H9 (cell line): ENCODE measurements at regions not wholly inside any gene's neighbourhood (a gene's known extent, or its start where the extent isn't known, plus 50 kb on each side); places are given as distances from the start of the nearest gene placed in this dataset.

ENCODE experiments used
- DNase-seq: peaks from one replicate; pipeline ENCODE4 v3.0.0-alpha.2; 2017
- H2AFZ ChIP-seq: one replicate; pipeline ENCODE4 v1.6.1; 2013; ENCODE audit warnings: mild to moderate bottlenecking, low read length, control low read depth, moderate library complexity
- H2AK5ac ChIP-seq: 2 replicates; pipeline ENCODE4 v1.6.1; 2013; ENCODE audit warnings: low read length, control low read depth, mixed read lengths; ENCODE audit not compliant: insufficient read length
- H2BK120ac ChIP-seq: one replicate; pipeline ENCODE4 v1.6.1; 2013; ENCODE audit warnings: low read depth, mild to moderate bottlenecking, low read length, control low read depth, inconsistent platforms; ENCODE audit not compliant: poor library complexity, severe bottlenecking
- H2BK12ac ChIP-seq: 2 replicates; pipeline ENCODE4 v1.6.1; 2013; ENCODE audit warnings: low read length, control low read depth, mixed read lengths, low read depth; ENCODE audit not compliant: insufficient read length
- H2BK15ac ChIP-seq: 2 replicates; pipeline ENCODE4 v1.6.1; 2013; ENCODE audit warnings: low read depth, low read length, control low read depth
- H2BK20ac ChIP-seq: one replicate; pipeline ENCODE4 v1.6.1; 2013; ENCODE audit warnings: low read depth, mild to moderate bottlenecking, low read length, control low read depth, inconsistent platforms; ENCODE audit not compliant: poor library complexity, severe bottlenecking
- H2BK5ac ChIP-seq: 2 replicates; pipeline ENCODE4 v1.6.1; 2013; ENCODE audit warnings: low read length, control low read depth, mixed read lengths; ENCODE audit not compliant: insufficient read length
- H3K14ac ChIP-seq: 2 replicates; pipeline ENCODE4 v1.6.1; 2013; ENCODE audit warnings: low read length, control low read depth; ENCODE audit not compliant: insufficient read depth
- H3K18ac ChIP-seq: 2 replicates; pipeline ENCODE4 v1.6.1; 2013; ENCODE audit warnings: low read depth, mild to moderate bottlenecking, mixed read lengths, low read length, control low read depth; ENCODE audit not compliant: insufficient read length
- H3K23ac ChIP-seq: 2 replicates; pipeline ENCODE4 v1.6.1; 2013; ENCODE audit warnings: low read length, control low read depth, mixed read lengths, low read depth; ENCODE audit not compliant: insufficient read length
- H3K23me2 ChIP-seq: 2 replicates; pipeline ENCODE4 v1.6.1; 2013; ENCODE audit warnings: low read depth, mild to moderate bottlenecking, mixed read lengths, low read length, control low read depth; ENCODE audit not compliant: insufficient read length, poor library complexity, severe bottlenecking
- H3K27ac ChIP-seq: 2 replicates; pipeline ENCODE4 v1.5.1; 2013; ENCODE audit warnings: low read length, control low read depth, mixed read lengths, low read depth; ENCODE audit not compliant: insufficient read length
- H3K27me3 ChIP-seq: 2 replicates; pipeline ENCODE4 v1.6.1; 2013; ENCODE audit warnings: low read length, control low read depth, inconsistent platforms; ENCODE audit not compliant: insufficient read depth
- H3K4ac ChIP-seq: 2 replicates; pipeline ENCODE4 v1.6.1; 2013; ENCODE audit warnings: low read depth, mild to moderate bottlenecking, control low read depth, inconsistent platforms, low read length, moderate library complexity
- H3K4me1 ChIP-seq: 2 replicates; pipeline ENCODE4 v1.6.1; 2013; ENCODE audit warnings: low read length, control low read depth, inconsistent platforms; ENCODE audit not compliant: insufficient read depth
- H3K4me2 ChIP-seq: 2 replicates; pipeline ENCODE4 v1.6.1; 2013; ENCODE audit warnings: low read length, control low read depth, mixed read lengths; ENCODE audit not compliant: insufficient read length, insufficient read depth
- H3K56ac ChIP-seq: 2 replicates; pipeline ENCODE4 v1.6.1; 2013; ENCODE audit warnings: low read depth, mild to moderate bottlenecking, mixed read lengths, low read length, control low read depth; ENCODE audit not compliant: insufficient read length
- H3K79me1 ChIP-seq: 2 replicates; pipeline ENCODE4 v1.6.1; 2013; ENCODE audit warnings: low read depth, mild to moderate bottlenecking, moderate library complexity, low read length, control low read depth, inconsistent platforms; ENCODE audit not compliant: insufficient read depth, poor library complexity, severe bottlenecking
- H3K79me2 ChIP-seq: 2 replicates; pipeline ENCODE4 v1.6.1; 2013; ENCODE audit warnings: low read length, control low read depth, inconsistent platforms; ENCODE audit not compliant: insufficient read depth
- H3K9ac ChIP-seq: 2 replicates; pipeline ENCODE4 v1.6.1; 2013; ENCODE audit warnings: low read length, control low read depth, mixed read lengths; ENCODE audit not compliant: insufficient read length; ENCODE audit errors: extremely low read depth
- H3K9me3 ChIP-seq: one replicate; pipeline ENCODE4 v1.6.1; 2013; ENCODE audit warnings: low read depth, low read length, inconsistent platforms; ENCODE audit not compliant: control insufficient read depth
- H3T11ph ChIP-seq: one replicate; pipeline ENCODE4 v1.6.1; 2013; ENCODE audit warnings: mild to moderate bottlenecking, low read length, control low read depth, inconsistent platforms
- H4K20me1 ChIP-seq: one replicate; pipeline ENCODE4 v1.6.1; 2013; ENCODE audit not compliant: control insufficient read depth, insufficient read length, insufficient read depth
- H4K5ac ChIP-seq: 2 replicates; pipeline ENCODE4 v1.6.1; 2013; ENCODE audit warnings: low read depth, mild to moderate bottlenecking, mixed read lengths, low read length, control low read depth; ENCODE audit not compliant: insufficient read length
- H4K8ac ChIP-seq: replicated peaks from 2 replicates; pipeline ENCODE4 v1.6.1; 2013; ENCODE audit warnings: low read length, control low read depth, mixed read lengths, low read depth; ENCODE audit not compliant: insufficient read length
- H4K91ac ChIP-seq: 2 replicates; pipeline ENCODE4 v1.6.1; 2013; ENCODE audit warnings: low read depth, mild to moderate bottlenecking, moderate library complexity, mixed read lengths, low read length, control low read depth; ENCODE audit not compliant: insufficient read length
- H3K27ac Mint-ChIP-seq, 3 experiments: 2 replicates in 2 of 3; 3 replicates in 1 of 3; pipeline ENCODE4 v1.8.0; 2020 to 2021; ENCODE audit warnings: mixed read lengths in 3 of 3, mild to moderate bottlenecking in 1 of 3, moderate library complexity in 1 of 3
- H3K27me3 Mint-ChIP-seq: 2 replicates; pipeline ENCODE4 v1.8.0; 2021; ENCODE audit warnings: low read depth, mild to moderate bottlenecking, moderate library complexity, mixed read lengths
- H3K36me3 Mint-ChIP-seq, 3 experiments: 2 replicates in 2 of 3; 3 replicates in 1 of 3; pipeline ENCODE4 v1.8.0; 2020 to 2021; ENCODE audit warnings: low read depth in 3 of 3, mixed read lengths in 3 of 3; ENCODE audit not compliant: insufficient read depth in 1 of 3
- H3K4me1 Mint-ChIP-seq, 2 experiments: 2 replicates each; pipeline ENCODE4 v1.8.0; 2020; ENCODE audit warnings: mixed read lengths in 2 of 2
- H3K4me3 Mint-ChIP-seq, 2 experiments: 2 replicates in 1 of 2; 3 replicates in 1 of 2; pipeline ENCODE4 v1.8.0; 2020 to 2021; ENCODE audit warnings: mild to moderate bottlenecking in 2 of 2, mixed read lengths in 2 of 2, moderate library complexity in 1 of 2
- H3K9me3 Mint-ChIP-seq, 2 experiments: 2 replicates in 1 of 2; 3 replicates in 1 of 2; pipeline ENCODE4 v1.8.0; 2020; ENCODE audit warnings: mild to moderate bottlenecking in 2 of 2, mixed read lengths in 2 of 2, moderate library complexity in 1 of 2
- WGBS: extraction: QIAGEN DNeasy Blood & Tissue Kit; methylation state at CpG from one replicate; pipeline ENCODE4 v1.1.7; 2013; ENCODE audit warnings: missing lambda C conversion rate, low lambda C conversion rate, mixed read lengths; ENCODE audit not compliant: insufficient read length; ENCODE audit errors: extremely low coverage; 5-methylcytosine and 5-hydroxymethylcytosine counted together
- TF ChIP-seq, protein P1 (sequence below): fragments of 200-600 bp; sonication (generic); conservative IDR thresholded peaks from 3 replicates; pipeline ENCODE4 v1.8.0; 2021; ENCODE audit warnings: antibody characterized with exemption, mild to moderate bottlenecking

DNA sequence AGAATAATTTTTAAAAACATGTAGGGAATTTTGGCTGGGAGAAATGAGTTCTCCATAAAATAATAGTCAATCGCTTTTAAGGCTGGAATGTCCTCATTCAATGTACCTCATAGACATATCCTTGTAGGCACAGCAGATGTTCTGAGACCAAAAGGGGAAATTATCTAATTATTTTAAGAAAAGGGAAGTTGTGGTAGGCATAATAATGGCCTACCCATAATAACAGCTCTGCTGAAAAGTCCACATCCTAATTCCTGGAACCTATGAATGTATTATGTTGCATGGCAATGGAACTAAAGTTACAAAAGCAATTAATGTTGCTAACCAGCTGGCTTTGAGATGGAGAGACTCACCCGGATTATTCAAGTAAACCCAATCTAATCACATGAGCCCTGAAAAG, 216.1 kb downstream of the TRIM36 start:
- WGBS: no CpG with 5 or more reads among the region's 2 CpGs
- Histone ChIP-seq H3T11ph (no peak overlapping the region), H3K4me1 (no peaks in the 10 kb centered on the region), H4K20me1 (no peaks in the 10 kb centered on the region), H3K4me2 (no peak overlapping the region), H3K4ac (no peak overlapping the region), H2BK12ac (no peak overlapping the region), H2BK20ac (no peak overlapping the region), H3K18ac (no peak overlapping the region), H3K27ac (no peak overlapping the region), H2BK5ac (no peak overlapping the region), H4K91ac (no peak overlapping the region), H3K23me2 (no peaks in the 10 kb centered on the region), H2BK120ac (no peak overlapping the region), H3K79me1 (no peaks in the 10 kb centered on the region), H4K5ac (no peak overlapping the region), H3K56ac (no peak overlapping the region), H3K79me2 (no peaks in the 10 kb centered on the region), H3K14ac (no peak overlapping the region), H3K23ac (no peak overlapping the region), H3K9ac (no peak overlapping the region), H2AK5ac (no peak overlapping the region), H4K8ac (no peak overlapping the region), H3K27me3 (no peaks in the 10 kb centered on the region), H2BK15ac (no peak overlapping the region), H2AFZ (no peak overlapping the region), H3K9me3 (no peaks in the 10 kb centered on the region)
- Mint-ChIP-seq H3K4me1 (no peaks in the 10 kb centered on the region), H3K27ac (no peak overlapping the region), H3K27me3 (no peaks in the 10 kb centered on the region), H3K36me3 (peaks cover 0 to 3% (median 0%) of the 10 kb centered on the region in 3 experiments; a peak in 1 of 7 replicates), H3K4me3 (no peak overlapping the region), H3K9me3 (peaks cover 13 to 17% of the 10 kb centered on the region in 2 experiments; a peak in 4 of 5 replicates)
- no peak for DNase-seq
- TF ChIP-seq, protein P1, sequence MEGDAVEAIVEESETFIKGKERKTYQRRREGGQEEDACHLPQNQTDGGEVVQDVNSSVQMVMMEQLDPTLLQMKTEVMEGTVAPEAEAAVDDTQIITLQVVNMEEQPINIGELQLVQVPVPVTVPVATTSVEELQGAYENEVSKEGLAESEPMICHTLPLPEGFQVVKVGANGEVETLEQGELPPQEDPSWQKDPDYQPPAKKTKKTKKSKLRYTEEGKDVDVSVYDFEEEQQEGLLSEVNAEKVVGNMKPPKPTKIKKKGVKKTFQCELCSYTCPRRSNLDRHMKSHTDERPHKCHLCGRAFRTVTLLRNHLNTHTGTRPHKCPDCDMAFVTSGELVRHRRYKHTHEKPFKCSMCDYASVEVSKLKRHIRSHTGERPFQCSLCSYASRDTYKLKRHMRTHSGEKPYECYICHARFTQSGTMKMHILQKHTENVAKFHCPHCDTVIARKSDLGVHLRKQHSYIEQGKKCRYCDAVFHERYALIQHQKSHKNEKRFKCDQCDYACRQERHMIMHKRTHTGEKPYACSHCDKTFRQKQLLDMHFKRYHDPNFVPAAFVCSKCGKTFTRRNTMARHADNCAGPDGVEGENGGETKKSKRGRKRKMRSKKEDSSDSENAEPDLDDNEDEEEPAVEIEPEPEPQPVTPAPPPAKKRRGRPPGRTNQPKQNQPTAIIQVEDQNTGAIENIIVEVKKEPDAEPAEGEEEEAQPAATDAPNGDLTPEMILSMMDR: no peak
